Ovary (tissue), 3 donors: ENCODE measurements at regions not wholly inside any gene's neighbourhood (a gene's known extent, or its start where the extent isn't known, plus 50 kb on each side); places are given as distances from the start of the nearest gene placed in this dataset.

Experiments
- EP300 ChIP-seq: sonication (generic); formaldehyde crosslinking; IDR thresholded peaks from one replicate; pipeline ENCODE4 v1.6.1; 2017; ENCODE audit warnings: antibody characterized with exemption
- POLR2A ChIP-seq: fragments of 450-650 bp; IDR thresholded peaks from one replicate; pipeline ENCODE4 v1.6.1; 2017; ENCODE audit warnings: antibody characterized with exemption, mild to moderate bottlenecking, moderate library complexity
- TF ChIP-seq, protein P1 (sequence below), 3 donors: fragments of 450-650 bp in 2 of 3; fragments of 200-600 bp in 1 of 3; IDR thresholded peaks; one replicate each; pipeline versions ENCODE4 v1.5.1 to v1.8.0; 2016 to 2022; ENCODE audit warnings: antibody characterized with exemption in 3 of 3, mild to moderate bottlenecking in 1 of 3
- donor health status: DM: no; HTN: no; CAD: no.

DNA sequence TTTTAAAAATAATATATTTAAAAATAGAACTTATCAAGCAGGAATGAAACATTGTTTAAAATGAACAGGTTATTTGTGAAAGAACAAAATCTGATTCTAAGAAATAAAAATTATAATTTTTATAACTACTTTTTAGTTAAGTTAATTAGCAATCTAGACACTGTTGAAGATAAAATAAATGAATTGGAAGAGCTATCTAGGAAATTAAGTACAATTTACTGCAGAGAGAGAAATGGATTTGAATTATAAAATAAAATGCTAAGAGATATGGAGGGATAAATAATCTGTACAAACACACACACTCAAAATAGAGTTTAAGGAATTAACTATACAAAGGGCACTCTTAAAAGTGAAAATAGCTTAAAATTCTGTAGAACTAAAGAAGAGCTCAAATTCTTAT is 1123.1 kb downstream of the PLA2G4A start:
- TF ChIP-seq, protein P1, sequence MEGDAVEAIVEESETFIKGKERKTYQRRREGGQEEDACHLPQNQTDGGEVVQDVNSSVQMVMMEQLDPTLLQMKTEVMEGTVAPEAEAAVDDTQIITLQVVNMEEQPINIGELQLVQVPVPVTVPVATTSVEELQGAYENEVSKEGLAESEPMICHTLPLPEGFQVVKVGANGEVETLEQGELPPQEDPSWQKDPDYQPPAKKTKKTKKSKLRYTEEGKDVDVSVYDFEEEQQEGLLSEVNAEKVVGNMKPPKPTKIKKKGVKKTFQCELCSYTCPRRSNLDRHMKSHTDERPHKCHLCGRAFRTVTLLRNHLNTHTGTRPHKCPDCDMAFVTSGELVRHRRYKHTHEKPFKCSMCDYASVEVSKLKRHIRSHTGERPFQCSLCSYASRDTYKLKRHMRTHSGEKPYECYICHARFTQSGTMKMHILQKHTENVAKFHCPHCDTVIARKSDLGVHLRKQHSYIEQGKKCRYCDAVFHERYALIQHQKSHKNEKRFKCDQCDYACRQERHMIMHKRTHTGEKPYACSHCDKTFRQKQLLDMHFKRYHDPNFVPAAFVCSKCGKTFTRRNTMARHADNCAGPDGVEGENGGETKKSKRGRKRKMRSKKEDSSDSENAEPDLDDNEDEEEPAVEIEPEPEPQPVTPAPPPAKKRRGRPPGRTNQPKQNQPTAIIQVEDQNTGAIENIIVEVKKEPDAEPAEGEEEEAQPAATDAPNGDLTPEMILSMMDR (IDR thresholded peaks at IDR 0.05): no peak
- TF ChIP-seq EP300 (no peak), POLR2A (no peak)
